GM08714 (cell line): ENCODE measurements at regions not wholly inside any gene's neighbourhood (a gene's known extent, or its start where the extent isn't known, plus 50 kb on each side); places are given as distances from the start of the nearest gene placed in this dataset.

Experiments used
- H3K4me3 ChIP-seq: fragments of 200-500 bp; sonication (Bioruptor generic); 2 replicates; pipeline ENCODE4 v1.5.1; 2014; ENCODE audit warnings: mild to moderate bottlenecking, low read length, inconsistent platforms
- ZNF274 ChIP-seq: IDR thresholded peaks from 2 replicates; pipeline ENCODE4 v1.6.1; 2012; ENCODE audit warnings: mild to moderate bottlenecking, low read depth, low read length

GRCh38 chr22:26732284-26732683 is 74.9 kb downstream of the MIAT start:
- H3K4me3 ChIP-seq, result no peak overlapping the region
- TF ChIP-seq ZNF274, result no peak

- no peak overlapping the region for H3K4me3 ChIP-seq
- no peak for TF ChIP-seq ZNF274
Observed at GRCh38 chr22:26734339-26735018, 77.1 kb downstream of the MIAT start.

- H3K4me3 ChIP-seq, result no peak overlapping the region
- TF ChIP-seq ZNF274, result no peak
Observed at GRCh38 chr22:26735019-26735409, 77.6 kb downstream of the MIAT start.

DNA sequence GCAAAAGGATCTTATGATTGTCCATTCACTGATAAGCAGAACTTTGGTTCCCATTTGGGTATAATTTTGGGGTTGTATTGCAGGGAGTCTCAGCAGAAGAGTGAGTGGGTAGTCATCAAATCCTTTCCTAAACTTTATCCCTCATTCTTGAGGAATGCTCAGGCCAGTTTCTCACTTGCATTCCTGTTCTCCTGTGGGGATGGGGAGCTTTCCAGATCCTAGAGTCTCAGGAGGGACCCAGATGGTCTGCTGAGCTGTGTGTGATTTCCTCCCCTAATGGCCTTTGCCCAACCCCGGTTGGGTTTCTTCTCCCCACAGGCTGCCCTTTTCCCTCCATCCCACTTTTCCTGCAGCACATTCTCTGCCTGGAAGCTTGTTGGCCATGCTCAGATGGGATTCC is 79.9 kb downstream of the MIAT start:
- no peak for TF ChIP-seq ZNF274
- no peak overlapping the region for H3K4me3 ChIP-seq

DNA sequence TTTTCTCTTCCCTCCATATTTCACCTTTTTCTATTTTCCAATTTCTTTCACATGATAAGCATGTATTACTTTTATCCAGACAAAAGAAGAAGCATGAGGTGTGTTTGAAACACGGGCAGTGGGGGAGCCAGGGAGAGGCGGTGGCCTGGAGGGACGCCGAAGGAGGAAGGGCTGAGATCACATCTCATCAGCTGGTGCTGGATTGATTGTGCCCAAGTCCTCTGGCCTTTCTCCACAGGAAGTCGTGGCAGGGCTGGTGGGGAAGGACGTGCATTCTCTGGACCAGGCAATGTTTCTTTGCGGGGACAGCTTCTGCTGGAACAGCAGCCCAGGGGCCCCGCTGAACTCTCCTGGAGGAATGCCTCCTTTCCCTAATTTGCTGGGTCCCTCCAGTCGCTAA is 82.9 kb downstream of the MIAT start:
- no peak overlapping the region for H3K4me3 ChIP-seq
- TF ChIP-seq ZNF274, result no peak

GRCh38 chr22:26743149-26743548 is 85.8 kb downstream of the MIAT start:
- no peak for TF ChIP-seq ZNF274
- no peak overlapping the region for H3K4me3 ChIP-seq

- H3K4me3 ChIP-seq, result no peak overlapping the region
- no peak for TF ChIP-seq ZNF274
Observed at GRCh38 chr22:26744892-26745808, 87.8 kb downstream of the MIAT start.

DNA sequence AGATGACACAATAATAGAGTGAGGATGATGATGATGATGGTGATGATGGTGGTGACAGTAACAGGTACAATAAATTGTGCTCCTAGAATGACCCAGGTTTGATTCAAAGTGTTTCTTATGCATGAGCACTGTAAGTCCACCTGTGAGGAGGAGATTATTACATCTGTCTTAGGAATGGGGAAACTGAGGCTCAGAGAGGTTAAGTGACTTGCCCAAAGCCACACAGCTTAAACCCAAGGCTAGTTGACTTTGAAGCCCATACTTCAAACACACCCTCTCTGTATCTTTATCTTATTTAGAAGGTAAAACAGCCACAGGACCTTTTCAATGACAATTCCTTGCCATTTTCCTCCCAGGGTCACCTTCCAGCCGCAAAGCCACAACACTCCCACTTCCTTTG is 88.9 kb downstream of the MIAT start:
- no peak overlapping the region for H3K4me3 ChIP-seq
- TF ChIP-seq ZNF274, result no peak

DNA sequence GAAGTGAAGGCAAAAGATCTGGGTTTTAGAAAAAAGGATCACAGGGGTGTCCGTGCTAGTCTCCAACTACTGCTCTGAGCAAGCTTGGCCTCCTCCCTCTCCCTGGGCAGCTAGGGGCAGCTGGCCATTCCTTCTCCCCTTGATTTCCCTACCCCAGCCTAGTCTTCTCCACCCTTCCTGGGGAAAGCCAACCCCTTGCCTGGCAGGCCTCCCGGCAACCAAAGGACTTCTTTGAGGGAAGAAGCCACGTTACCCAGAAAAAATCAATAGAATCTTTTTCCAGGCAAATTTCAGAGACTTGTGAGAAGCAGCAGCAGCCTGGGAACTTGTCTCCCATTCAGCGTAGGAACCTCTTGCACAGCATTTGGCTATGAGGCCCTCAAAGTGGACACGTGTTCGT is 91.5 kb downstream of the MIAT start:
- H3K4me3 ChIP-seq, result no peak overlapping the region
- TF ChIP-seq ZNF274, result no peak

- TF ChIP-seq ZNF274, result no peak
Observed at GRCh38 chr22:26751217-26751616, 93.8 kb downstream of the MIAT start.

DNA sequence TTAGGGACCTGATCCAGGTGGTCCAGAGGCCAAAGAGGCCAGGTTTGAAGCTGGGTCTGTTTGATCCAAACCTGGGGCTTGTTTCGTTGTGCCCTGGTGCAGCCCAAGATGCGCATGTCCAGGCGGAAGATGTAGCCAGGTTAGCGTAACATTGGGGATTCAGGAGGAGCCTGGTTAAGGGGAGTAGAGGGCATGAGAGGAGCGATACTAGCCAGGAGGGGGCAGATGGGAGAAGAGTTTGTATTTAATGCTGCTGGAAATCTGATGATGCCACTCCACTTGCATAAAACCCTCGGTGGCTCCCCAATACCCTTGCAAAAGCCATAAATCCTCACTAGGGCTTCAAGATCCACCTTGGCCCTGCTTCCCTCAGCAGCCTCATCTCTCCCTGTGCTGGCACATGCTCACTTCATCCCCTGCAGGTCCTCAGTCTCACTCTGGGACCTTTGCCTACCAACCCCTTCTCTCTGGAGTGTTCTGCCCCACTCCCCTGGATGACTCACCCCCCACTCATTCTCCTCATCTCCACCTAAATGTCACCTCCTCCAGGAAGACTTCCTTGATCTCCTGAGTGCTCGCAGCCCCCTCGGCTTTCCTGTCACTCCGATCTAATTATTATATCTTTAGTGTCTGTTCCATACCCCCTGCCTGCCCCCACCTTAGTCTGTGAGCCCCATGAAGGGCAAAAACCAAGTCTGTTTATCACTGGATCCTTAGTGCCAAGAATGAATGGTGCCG is 95.9 kb downstream of the MIAT start:
- no peak overlapping the region for H3K4me3 ChIP-seq
- no peak for TF ChIP-seq ZNF274

More at GRCh38 chr22:26751217-26751616, 93.8 kb downstream of the MIAT start:
- H3K4me3 ChIP-seq, result no peak overlapping the region

- no peak for TF ChIP-seq ZNF274
- no peak overlapping the region for H3K4me3 ChIP-seq
Observed at GRCh38 chr22:26756675-26757293, 99.4 kb downstream of the MIAT start.

GRCh38 chr22:26757496-26757895 is 100.1 kb downstream of the MIAT start:
- H3K4me3 ChIP-seq, result no peak overlapping the region
- no peak for TF ChIP-seq ZNF274

DNA sequence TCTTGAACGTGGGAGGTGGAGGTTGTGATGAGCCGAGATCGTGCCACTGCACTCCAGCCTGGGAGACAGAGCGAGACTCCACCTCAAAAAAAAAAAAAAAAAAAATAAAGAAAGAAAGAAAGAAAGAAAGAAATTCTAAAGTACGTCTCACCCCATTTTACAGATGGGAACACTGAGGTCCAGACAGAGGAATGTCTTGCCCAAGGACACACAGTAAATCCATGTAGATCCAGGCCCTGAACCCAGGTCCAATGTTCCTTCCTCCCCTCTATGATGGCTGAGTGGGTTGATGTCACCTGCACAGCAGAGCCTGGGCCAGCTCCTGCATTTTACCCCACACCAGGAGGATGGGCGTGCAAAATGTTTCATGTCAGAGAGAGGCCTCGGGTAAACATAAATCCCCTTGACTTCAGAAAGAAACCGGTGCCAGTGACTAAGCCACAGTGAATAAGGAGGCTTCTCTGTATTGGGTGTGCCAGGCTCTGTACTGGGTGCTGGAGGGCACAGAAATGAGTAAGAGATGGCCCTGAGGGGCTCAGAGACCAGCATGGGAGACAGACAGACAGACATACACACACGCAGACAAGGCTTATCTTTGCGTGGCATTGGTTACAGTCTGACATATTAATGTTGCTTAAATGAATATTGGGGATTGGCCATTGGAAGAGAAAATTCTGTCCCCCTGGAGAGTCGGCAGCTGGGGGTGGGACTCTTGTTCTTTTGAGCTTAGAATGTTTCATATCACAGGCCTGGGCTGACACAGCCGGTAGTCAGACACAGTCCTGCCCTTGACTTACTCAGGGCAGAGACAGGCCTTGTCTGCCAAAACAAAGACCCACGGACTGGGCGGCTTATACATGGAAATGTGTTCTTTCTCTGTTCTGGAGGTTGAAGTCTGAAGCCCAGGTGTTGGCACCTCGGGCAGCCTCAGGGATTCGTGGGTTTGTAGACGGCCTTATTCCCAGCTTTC is 105.4 kb downstream of the MIAT start:
- TF ChIP-seq ZNF274, result no peak
- no peak overlapping the region for H3K4me3 ChIP-seq
